Dendritic cell treated with granulocyte-macrophage colony-stimulating factor and Interleukin-4, amounts not matched to agents 40 ng/mL and 50 ng/mL, for 4 days (primary cell): ENCODE measurements at regions not wholly inside any gene's neighbourhood (a gene's known extent, or its start where the extent isn't known, plus 50 kb on each side); places are given as distances from the start of the nearest gene placed in this dataset.

ENCODE experiments used
- H3K27ac Mint-ChIP-seq: one replicate; pipeline ENCODE4 v1.8.0; 2022; ENCODE audit warnings: mild to moderate bottlenecking, mixed read lengths
- H3K27me3 Mint-ChIP-seq: one replicate; pipeline ENCODE4 v1.8.0; 2022; ENCODE audit warnings: mild to moderate bottlenecking, mixed read lengths
- H3K36me3 Mint-ChIP-seq: one replicate; pipeline ENCODE4 v1.8.0; 2022; ENCODE audit warnings: low read depth, mixed read lengths
- H3K4me1 Mint-ChIP-seq: one replicate; pipeline ENCODE4 v1.8.0; 2022; ENCODE audit warnings: low read depth, mixed read lengths
- H3K4me3 Mint-ChIP-seq: one replicate; pipeline ENCODE4 v1.8.0; 2022; ENCODE audit warnings: mild to moderate bottlenecking, moderate library complexity, mixed read lengths
- H3K9me3 Mint-ChIP-seq: one replicate; pipeline ENCODE4 v1.8.0; 2022; ENCODE audit warnings: mixed read lengths
- intact Hi-C: fragments of 100-400 bp; cut with micrococcal nuclease; formaldehyde crosslinking; loops from one replicate; pipeline ENCODE4 v1.15.0; 2022

GRCh38 chr6:11654876-11655275, 117.3 kb downstream of the TMEM170B start:
- no peaks in the 10 kb centered on the region for H3K36me3 Mint-ChIP-seq
- no peak overlapping the region for H3K27ac Mint-ChIP-seq
- H3K4me3 Mint-ChIP-seq = no peak overlapping the region
- H3K4me1 Mint-ChIP-seq = no peaks in the 10 kb centered on the region
- H3K9me3 Mint-ChIP-seq = no peaks in the 10 kb centered on the region
- peaks cover 19% of the 10 kb centered on the region for H3K27me3 Mint-ChIP-seq
- intact Hi-C loops = loop anchor here (5.0 to 10.0 kb wide), 6 partner anchors 257 to 1240 kb away; no protein-coding TSS in a partner anchor

- intact Hi-C loops = loop anchor here (5.0 to 10.0 kb wide), 6 partner anchors 256 to 1238 kb away; no protein-coding TSS in a partner anchor
- H3K36me3 Mint-ChIP-seq = no peaks in the 10 kb centered on the region
- no peak overlapping the region for H3K27ac Mint-ChIP-seq
- H3K27me3 Mint-ChIP-seq = peaks cover 19% of the 10 kb centered on the region
- H3K4me3 Mint-ChIP-seq = no peak overlapping the region
- no peaks in the 10 kb centered on the region for H3K9me3 Mint-ChIP-seq
- H3K4me1 Mint-ChIP-seq = no peaks in the 10 kb centered on the region
These were observed 118.9 kb downstream of the TMEM170B start for GRCh38 chr6:11656491-11656890.

- Mint-ChIP-seq H3K9me3 (no peaks in the 10 kb centered on the region), H3K36me3 (no peaks in the 10 kb centered on the region), H3K27me3 (peaks cover 9% of the 10 kb centered on the region), H3K27ac (no peak overlapping the region), H3K4me1 (no peaks in the 10 kb centered on the region), H3K4me3 (no peak overlapping the region)
- intact Hi-C loops = loop anchor here (5.0 to 10.0 kb wide), 6 partner anchors 253 to 1235 kb away; no protein-coding TSS in a partner anchor
These were observed 118.8 kb downstream of the ADTRP start for GRCh38 chr6:11659757-11660156.

GRCh38 chr6:11662323-11662722, 116.3 kb downstream of the ADTRP start:
- no peak overlapping the region for H3K27ac Mint-ChIP-seq
- intact Hi-C loops = no loop called here
- no peak overlapping the region for H3K4me3 Mint-ChIP-seq
- H3K4me1 Mint-ChIP-seq = peaks cover 8% of the 10 kb centered on the region
- H3K36me3 Mint-ChIP-seq = no peaks in the 10 kb centered on the region
- peaks cover 5% of the 10 kb centered on the region for H3K27me3 Mint-ChIP-seq
- no peaks in the 10 kb centered on the region for H3K9me3 Mint-ChIP-seq

- no peaks in the 10 kb centered on the region for H3K9me3 Mint-ChIP-seq
- H3K4me1 Mint-ChIP-seq = peaks cover 8% of the 10 kb centered on the region
- no peak overlapping the region for H3K27ac Mint-ChIP-seq
- intact Hi-C loops = no loop called here
- peaks cover 2% of the 10 kb centered on the region for H3K27me3 Mint-ChIP-seq
- no peak overlapping the region for H3K4me3 Mint-ChIP-seq
- H3K36me3 Mint-ChIP-seq = no peaks in the 10 kb centered on the region
These were observed 115.1 kb downstream of the ADTRP start for GRCh38 chr6:11663519-11663918.
